ENCODE measurements at regions not wholly inside any gene's neighbourhood (a gene's known extent, or its start where the extent isn't known, plus 50 kb on each side); places are given as distances from the start of the nearest gene placed in this dataset.
A peak's percentile ranks its signal among the peaks of the same experiment; 100 is the strongest.

DNA sequence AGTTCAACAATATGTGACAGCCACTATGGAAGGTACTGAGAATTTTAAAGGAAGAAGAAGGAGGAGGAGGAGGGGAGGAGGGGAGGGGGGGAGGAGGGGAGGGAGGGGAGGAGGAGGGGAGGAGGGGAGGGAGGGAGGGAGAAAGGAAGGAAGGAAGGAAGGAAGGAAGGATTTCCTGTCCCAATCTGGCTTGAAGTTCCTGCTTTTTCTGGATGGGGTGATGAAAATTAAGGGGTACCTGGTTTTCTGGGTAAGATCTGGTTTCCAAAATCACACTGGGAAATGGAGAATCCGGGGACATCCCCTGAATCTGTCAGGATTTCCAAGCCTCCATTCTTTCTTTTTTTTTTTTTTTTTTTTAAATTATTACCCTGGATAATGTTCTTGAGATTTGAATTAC lies 271.8 kb downstream of the MTX2 start:
- DNase-seq (ENCODE audit: low read depth): no peak

GRCh38 chr2:176542476-176542875 lies 273.2 kb downstream of the MTX2 start:
- no peak for DNase-seq (ENCODE audit: low read depth)

GRCh38 chr2:176544557-176544956 lies 275.3 kb downstream of the MTX2 start:
- DNase-seq (ENCODE audit: low read depth): no peak

DNA sequence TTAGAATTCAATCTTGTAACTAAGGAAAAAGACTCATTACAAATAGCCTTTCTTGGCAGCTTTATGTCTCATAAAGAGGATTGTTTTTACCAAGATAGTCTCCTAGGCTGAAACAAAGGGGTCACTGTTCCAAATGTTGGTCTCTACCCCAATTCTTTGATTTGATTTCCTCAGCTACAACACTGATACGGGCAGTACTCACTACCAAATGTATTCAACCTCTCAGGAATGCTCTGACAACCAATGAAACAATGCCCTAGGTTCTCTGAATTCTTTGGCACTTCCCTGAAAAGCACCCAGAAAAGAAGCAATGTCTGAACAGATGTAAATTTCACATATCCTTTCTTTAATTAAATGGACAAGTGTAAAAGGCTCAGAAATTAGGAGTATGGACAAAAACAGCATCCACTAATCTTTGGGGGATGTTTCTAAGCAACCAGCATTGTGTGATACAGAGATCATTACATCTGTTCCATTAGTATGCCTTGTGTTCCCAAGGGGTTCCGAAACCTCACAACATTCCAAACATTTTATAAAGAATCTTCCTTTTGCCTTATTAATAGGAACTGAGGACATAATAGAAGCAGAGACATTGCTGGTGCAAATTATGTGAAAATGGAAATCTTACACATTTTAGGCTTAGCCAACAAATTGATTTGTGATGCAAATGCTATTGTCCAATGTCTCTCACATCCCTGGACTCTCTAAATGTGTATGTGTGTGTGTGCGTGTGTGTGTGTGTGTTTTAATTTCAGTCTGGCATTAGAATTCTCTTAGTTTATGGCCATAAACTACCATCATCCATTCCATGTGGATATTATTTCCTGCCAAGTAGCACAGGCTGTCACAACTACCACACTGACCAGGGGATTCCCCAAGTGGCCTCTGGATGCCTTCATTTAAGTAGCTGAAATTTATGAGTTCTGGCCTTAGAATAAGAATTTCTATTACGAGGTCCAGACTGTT lies 276.0 kb downstream of the MTX2 start:
- no peak for DNase-seq (ENCODE audit: low read depth)

DNA sequence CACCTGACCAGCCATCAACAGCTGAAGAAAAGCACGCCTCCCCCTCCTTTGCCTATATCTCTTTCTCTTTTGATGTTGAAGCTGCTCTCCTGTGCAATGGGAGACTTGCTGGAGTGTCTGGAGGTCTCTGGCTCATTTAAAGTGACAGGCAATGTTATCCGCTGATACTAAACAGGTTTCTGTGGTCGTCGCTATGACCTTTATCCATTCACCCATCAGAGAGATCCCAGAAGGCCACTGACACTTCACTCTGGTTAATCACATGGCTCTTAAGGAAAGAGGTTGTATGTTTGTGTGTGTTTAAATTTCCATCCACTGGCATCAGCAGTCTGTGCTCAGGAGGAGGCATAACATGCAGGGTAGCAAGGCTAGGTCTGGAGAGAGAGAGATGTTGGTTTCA lies 277.3 kb downstream of the MTX2 start:
- no peak for DNase-seq (ENCODE audit: low read depth)

DNA sequence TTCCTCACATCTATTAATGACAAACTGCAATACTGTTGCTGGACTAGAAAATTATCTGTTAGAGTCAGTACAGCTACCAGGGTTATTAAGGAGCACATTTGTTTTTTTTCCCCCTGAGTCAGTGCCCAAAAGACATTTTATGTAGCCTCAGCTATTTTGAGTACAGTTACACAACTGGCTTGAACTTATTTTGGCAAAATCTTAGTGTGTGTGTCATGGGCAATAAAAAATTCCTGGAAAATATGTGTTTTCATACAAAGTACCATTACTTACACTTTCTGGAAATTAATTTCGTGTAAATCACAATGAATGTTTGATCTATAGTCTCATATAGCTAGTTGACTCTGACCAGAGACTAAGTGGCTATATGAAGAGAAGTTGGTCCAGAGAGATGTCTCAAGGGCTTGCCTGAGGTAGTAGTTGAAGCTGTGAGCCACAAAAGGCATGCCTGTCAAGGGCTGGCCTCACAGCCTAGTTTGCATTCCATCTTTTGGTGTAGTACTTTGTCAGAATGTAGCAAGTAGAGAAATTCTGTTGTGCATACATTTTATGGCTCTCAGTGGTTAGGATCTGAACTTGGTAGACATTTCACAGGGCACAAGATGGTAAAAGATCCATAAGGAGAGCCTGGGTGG lies 283.4 kb downstream of the MTX2 start:
- peak; percentile 14 for DNase-seq (ENCODE audit: low read depth)

DNA sequence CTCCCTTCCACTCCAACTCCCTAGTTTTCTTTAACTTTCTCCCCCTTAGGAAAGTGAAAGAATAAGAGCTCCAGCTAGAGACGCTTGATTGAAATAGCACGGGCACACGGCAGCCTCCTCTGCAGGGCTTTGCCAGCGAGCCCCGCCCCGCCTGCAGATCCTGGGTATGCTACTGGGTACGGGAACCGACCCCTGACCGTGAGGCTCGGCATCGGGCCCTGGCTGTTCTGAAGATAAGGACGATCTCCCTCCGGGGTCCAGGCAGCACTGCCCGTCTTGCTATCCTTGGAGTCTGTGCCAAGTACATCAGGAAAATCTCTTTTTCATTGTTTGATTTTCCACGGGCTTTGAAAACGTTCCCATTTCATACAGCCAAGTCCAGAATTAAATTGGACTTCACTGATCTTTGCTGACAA lies 284.5 kb downstream of the MTX2 start:
- DNase-seq (ENCODE audit: low read depth): peak; percentile 85

DNA sequence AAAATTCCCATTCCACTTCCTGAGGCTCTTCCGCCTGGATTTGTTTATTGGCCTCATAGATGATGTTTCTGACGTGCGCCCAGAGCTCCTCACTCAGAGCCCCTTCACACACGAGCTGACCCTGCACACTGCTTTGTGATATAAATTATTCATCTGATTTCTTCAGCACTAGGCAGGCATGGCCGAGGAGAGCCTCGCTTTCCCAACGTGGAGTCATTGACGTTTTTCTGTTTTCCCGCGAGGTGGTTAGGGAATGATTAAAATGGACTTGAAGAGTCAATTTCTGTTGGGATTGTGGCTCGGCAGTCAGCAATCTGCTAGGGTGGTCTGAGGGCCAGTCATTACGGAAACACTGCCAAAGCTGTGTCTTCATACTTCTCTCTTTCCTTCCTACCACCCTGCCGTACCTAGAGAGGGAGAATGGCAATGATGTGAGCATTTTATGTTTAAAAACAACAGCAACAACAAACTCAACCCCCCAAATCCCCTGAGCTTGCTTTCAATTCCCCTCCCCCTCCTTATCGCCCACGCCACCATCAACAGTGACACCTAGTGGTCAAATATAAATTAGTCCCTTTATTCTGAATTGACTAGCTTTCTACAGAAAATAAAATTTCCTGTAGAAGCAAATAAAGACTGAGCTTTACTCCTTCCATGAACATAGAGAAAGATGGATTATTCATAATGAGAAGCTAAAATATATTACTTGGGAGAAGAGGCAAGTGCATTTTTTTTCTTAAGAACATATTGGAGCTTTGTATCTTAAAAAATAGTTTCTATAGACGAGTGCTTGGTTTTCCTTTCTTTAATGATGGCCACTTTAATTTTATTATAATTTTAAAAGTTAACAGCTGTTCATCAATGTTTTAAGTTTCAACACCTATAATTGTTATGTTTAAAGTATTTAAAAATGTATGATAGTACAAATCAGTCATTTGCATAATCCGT lies 285.1 kb downstream of the MTX2 start:
- DNase-seq (ENCODE audit: low read depth): peak; percentile 60

DNA sequence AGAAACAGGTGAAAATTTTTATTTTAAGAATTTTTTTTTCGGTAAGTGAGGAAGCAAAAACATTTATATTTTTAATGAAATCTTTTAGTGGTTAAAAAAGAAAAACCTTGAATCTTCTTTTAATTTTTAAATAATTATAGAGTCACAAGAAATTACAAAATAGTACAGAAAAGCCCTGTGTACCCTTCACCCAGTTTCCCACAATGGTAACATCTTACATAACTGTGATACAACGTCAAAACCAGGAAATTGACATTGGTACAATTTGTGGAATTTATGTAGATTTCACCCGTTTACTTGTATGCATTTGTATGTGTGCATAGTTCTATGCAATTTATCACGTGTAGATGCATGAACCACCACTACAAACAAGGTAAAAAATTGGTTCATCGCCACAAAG lies 285.9 kb downstream of the MTX2 start:
- no peak for DNase-seq (ENCODE audit: low read depth)

- no peak for DNase-seq (ENCODE audit: low read depth)
These were observed 286.5 kb downstream of the MTX2 start for GRCh38 chr2:176555781-176556180.

DNA sequence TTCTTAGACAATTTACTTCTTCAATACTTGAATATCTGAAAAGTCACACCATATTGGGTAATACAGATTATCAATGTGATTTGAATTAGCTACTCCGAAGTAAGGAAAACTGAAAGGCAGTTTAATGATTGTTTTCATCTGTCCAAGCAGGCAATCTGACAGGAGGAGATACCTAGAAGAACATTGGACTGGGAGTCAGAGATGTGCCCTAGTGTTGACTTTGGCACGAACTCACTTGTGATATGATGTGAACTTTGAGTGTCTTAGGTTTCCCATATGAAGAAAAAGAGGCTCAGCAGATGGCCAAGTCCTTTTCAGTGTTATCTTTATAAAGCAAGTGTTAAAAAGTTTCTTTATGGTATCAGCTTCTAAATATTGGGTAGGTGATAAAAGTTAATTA lies 287.1 kb downstream of the MTX2 start:
- DNase-seq (ENCODE audit: low read depth): no peak

DNA sequence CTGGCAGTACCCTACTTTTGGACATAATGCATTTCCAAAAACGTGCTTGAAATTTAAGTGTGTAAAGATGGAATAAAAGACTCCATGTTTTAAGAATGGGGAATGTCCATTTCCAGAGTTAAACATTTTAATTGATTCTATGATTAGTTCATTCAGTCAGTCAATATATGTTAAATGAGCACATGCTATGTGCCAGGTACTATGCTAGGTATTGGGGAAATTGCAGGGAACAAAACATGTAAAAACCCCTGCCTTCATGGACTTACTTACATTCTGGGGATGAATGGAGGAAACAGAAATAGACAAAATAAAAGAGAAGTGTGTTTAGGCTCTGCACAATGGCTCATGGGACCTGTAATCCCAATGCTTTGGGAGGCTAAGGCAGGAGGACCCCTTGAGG lies 288.6 kb downstream of the MTX2 start:
- DNase-seq (ENCODE audit: low read depth): no peak

GRCh38 chr2:176558574-176559140 lies 289.4 kb downstream of the MTX2 start:
- no peak for DNase-seq (ENCODE audit: low read depth)

DNA sequence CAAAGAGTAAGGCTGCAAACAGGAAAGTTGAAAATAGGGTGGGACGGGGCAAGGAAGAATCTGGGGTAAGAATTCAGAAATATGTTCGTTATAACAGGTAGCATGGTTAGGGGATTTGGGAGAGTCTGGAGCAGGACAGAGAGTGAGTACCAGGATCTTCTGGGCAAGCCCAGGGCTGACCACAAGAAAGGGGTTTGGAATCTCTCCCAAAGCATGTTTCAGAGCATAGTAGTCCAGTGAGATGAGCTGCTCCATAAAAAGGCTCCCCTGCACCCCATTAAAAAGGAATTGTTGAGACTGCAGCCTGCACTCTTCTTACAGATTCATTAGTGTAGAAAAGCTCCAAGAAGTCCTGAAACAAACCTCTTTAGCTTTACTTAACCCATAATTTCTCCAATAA lies 291.1 kb downstream of the MTX2 start:
- DNase-seq (ENCODE audit: low read depth): no peak

DNA sequence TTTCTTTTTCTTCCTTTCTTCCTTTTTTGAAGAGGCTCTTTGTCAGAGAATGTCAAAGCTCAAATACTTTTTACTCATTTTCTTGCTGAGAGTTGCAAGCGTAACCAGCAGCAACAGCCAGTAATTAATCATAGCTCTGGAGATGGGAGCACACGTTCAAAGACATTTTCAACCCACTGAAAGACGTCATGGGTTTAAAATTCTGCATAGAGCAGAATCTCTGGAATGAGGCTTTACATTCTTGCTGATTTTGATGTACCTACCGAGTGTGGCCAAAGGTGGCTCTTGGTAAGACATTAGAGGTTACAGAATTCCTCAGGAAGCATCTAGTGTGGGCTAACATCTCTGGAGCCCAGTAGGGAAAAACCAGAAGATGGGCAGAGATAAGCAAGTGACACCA lies 292.5 kb downstream of the MTX2 start:
- DNase-seq (ENCODE audit: low read depth): no peak

DNA sequence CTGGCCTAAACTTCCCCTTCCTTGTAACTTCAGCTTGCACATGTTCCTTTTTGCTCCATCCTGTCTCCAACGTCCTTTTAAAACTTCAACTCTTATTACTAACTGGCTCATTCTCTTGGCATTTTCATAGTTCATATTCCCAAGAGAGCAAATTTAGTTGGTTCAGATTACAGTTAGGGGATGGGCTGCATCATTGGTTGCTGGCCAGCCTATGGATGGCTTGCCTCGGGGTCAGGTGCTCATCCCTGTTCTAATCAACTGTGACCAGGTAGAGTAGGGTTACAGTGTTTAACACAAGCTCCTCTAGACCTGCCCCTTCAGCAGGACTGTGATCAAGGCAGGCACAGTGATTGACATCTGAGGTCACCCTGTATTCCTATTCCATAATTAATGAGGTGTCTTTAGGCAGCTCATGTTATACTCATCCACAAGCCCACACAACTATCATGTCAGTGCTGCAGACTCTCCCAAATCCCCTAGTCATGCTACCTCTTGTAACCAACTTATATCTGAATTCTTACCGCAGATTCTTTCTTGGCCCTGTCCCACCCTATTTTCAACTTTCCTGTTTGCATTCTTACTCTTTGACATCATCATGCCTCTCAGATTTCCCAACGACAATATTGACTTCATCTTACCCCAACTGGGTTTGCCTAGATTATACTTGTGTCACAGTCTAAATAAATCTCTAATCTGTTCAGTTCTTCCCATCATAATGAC lies 293.3 kb downstream of the MTX2 start:
- peak; percentile 68 for DNase-seq (ENCODE audit: low read depth)

DNA sequence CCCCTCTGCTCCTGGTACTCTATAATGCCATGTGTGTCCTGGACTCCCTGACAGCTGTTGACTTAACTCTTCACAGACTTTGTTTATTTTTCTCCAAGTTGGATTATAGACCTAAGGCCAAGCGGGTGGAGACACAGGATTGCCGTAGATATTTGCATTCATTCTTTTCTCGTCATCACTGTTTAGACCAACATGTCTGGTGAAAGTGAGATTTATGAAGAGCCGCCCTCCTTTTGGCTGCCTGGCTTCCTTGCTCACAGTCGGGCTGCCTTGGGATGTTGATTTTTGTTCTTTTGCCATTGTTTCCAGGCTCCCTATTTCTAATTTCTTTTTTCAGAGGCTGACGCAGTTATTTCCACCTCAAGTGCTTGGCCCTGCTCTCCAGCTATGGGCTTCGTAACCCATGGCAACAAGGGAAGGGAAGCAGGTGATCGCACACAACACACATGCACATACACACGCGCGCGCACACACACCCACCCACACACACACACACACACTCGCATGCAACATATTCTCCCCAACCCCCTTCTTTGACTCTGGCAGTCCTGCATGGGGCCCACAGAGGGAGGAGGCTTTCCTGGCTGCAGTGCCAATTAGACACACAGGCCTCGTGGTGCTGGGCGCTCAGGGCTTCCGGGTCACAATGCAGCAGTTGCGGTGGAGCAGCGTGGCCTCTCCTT lies 296.5 kb downstream of the MTX2 start:
- no peak for DNase-seq (ENCODE audit: low read depth)

DNA sequence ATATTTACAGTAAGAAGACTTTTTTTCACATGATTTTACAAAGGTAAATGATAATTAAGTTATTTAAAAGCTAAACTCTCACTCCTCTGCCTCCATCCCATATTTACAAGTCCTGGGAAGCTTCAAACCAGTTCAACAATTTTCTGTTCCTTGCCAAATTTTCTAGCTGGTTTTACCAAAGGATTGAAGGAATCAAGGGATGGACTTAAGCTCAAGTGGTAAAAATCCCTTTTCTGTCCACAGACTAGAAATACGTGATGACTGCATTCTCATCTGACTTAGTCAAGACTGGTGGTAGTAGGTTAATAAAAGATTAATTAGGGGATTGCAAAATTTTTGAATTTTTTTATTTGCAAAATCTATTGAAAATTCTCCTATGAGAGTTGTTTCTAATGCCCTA lies 297.3 kb downstream of the MTX2 start:
- no peak for DNase-seq (ENCODE audit: low read depth)

- DNase-seq (ENCODE audit: low read depth): no peak
These were observed 297.7 kb downstream of the MTX2 start for GRCh38 chr2:176566961-176567360.

DNA sequence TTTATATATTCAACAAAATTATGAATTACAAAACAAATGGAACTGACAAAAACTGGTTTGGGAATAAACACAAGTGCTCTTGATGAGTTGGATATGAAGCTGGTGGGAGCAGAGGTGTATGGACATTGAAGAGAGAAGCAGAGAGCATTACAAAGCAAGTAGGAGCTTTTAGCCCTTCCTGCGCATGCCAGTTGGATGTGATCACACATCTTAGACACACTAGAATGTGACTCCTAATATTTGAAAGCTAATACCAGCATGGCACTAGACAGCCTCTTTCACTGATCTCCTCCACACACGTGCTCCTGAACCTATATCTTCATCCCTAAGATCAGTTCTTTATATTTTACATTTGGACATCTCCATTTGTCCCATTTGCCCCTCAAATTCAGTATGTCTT lies 298.1 kb downstream of the MTX2 start:
- no peak for DNase-seq (ENCODE audit: low read depth)

- no peak for DNase-seq (ENCODE audit: low read depth)
These were observed 300.3 kb downstream of the MTX2 start for GRCh38 chr2:176569574-176569973.

All from Daoy (cell line).